ENCODE measurements at regions not wholly inside any gene's neighbourhood (a gene's known extent, or its start where the extent isn't known, plus 50 kb on each side); places are given as distances from the start of the nearest gene placed in this dataset.

GRCh38 chr3:5427938-5428337 lies 240.4 kb downstream of the EDEM1 start:
- DNase-seq (ENCODE audit: low read depth) = no peak

DNA sequence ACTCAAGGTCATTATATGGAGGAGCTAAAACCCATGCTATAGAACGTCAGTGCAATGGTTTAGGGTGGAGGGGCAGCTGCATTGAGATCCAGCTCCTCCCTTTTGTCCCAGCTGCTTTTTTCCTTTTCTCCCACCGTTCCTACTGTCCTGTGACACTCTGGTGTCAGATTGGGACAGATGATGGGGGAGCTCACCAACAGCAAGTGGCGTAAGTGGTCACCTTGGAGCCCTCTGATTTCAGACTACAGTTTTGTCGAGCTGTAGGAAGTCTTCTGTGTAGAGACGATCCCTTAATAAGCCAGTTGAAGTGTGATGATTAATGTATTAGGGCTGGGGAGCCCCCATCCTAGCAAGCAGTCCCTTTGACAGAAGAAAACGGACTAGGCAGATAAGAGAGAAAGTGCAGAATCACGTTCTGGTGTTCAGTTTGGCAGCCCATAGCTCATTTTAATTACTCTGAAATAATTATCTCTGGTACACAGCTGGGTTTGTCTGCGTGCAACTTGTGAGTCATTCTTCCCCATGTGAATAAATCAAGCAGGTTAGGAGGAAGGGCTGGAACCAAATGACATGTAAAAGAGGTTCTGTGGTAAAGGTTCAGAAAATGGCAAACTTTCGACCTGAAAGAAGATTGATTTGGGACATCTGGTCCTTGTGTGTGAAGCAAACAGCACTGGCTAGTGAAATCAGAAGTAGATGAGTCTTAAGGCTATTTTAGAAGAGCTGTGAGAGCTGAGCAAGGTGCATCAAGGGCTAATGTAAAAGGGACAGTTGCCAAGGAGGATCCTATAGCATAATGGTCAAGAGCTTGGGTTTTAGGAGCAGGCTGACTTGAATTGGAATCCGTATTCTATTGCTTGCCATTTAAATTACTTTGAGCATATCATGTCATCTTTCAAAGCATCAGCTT lies 241.4 kb downstream of the EDEM1 start:
- DNase-seq (ENCODE audit: low read depth) = no peak

GRCh38 chr3:5429517-5429890 lies 242.0 kb downstream of the EDEM1 start:
- DNase-seq (ENCODE audit: low read depth) = no peak

DNA sequence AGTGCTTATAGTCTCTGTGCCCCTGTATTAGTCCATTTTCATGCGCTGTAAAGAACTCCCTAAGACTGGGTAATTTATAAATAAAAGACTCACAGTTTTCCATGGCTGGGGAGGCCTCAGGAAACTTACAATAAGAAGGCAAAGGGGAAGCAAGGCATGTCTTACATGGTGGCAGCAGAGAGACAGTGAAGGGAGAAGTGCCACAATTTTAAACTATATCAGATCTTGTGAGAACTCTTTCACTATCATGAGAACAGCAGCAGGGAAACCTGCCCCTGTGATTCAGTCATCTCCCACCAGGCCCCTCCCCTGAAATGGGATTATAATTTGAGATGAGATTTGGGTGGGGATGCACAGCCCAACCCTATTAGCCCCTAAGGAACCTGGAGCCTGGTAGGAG lies 243.2 kb downstream of the EDEM1 start:
- DNase-seq (ENCODE audit: low read depth) = no peak

GRCh38 chr3:5431146-5431545 lies 243.6 kb downstream of the EDEM1 start:
- no peak for DNase-seq (ENCODE audit: low read depth)

DNA sequence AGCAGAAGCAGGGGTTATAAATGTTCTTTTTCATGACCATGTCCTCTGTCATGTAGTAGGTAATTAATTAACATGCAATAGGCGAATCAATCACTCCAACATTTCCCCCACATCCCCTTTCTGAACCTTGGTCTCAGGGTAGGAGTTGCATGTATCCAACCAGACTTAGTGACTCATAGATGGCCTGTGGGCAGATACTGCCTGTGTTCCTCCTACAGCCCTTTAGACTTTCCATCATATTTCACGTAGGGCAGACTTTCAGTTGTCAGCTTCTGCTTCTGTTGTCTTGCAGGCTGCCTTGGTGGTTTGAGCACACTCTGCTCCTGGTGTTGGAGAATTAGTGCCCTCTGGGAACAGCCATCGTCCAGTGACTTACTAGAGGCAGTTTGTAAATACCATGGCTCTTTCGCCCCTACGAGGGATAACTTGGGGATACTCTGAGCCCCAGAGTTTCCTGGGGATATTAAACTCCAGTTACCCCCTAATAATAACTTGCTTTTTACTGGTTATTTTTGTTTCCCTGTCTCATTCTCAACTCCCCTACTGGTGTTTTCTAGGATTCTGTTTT lies 244.4 kb downstream of the EDEM1 start:
- no peak for DNase-seq (ENCODE audit: low read depth)

- no peak for DNase-seq (ENCODE audit: low read depth)
These were observed 249.8 kb downstream of the EDEM1 start for GRCh38 chr3:5437296-5437782.

GRCh38 chr3:5437783-5438323 lies 250.3 kb downstream of the EDEM1 start:
- no peak for DNase-seq (ENCODE audit: low read depth)

GRCh38 chr3:5441401-5441800 lies 253.9 kb downstream of the EDEM1 start:
- DNase-seq (ENCODE audit: low read depth) = no peak

- DNase-seq (ENCODE audit: low read depth) = no peak
These were observed 254.7 kb downstream of the EDEM1 start for GRCh38 chr3:5442106-5442785.

DNA sequence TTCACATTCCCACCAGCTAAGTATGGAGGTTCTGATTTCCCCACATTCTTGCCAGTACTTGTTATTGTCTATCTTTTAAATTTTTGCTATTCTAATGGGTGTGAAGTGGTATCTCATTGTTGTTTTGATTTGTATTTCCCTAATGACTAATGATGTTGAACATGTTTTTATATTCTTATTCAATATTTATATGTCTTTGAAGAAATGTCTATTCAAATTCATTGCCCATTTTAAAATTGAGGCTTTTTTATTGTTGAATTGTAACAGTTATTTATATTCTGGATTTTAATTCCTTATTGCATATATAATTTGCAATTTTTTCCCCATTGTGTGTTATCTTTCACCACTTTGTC lies 255.3 kb downstream of the EDEM1 start:
- no peak for DNase-seq (ENCODE audit: low read depth)

- DNase-seq (ENCODE audit: low read depth) = no peak
These were observed 256.7 kb downstream of the EDEM1 start for GRCh38 chr3:5444253-5444652.

DNA sequence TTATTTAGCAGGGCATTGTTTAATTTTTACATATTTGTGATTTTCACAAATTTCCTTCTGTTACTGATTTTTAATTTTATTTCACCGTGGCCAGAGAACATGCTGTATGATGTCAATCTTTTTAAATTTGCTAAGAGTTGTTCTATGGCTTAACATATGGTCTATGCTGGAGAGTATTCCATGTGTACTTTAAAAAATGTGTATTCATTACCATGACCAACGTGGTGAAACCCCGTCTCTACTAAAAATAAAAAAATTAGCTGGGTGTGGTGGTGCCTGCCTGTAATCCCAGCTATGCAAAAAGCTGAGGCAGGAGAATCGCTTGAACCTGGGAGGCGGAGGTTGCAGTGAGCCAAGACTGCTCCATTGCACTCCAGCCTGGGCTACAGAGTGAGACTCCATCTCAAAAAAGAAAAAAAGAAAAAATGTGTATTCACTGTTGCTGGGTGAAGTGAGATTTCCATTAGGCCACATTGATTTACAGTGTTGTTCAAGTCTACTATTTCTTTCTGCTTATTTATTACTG lies 258.2 kb downstream of the EDEM1 start:
- DNase-seq (ENCODE audit: low read depth) = no peak

GRCh38 chr3:5448246-5448645 lies 260.7 kb downstream of the EDEM1 start:
- no peak for DNase-seq (ENCODE audit: low read depth)

- no peak for DNase-seq (ENCODE audit: low read depth)
These were observed 261.3 kb downstream of the EDEM1 start for GRCh38 chr3:5448816-5449215.

DNA sequence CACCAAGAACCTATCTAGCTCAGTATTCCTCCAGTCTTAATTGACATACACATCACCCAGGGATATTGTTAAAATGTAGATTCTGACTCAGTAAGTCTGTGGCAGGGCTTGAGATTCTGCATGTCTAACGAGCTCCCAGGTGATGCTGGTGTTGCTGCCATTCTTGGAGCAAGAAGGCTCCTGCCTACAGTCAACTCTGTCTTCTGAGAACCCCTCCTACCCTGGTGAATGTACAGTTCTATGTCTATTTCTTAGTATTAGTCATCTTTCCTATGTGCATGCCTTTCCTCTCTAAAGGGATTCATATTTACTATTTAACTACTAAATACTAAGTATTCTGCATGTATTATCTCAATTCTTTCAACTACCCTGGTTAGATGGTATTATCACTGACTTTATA lies 268.7 kb downstream of the EDEM1 start:
- no peak for DNase-seq (ENCODE audit: low read depth)

- no peak for DNase-seq (ENCODE audit: low read depth)
These were observed 271.0 kb downstream of the EDEM1 start for GRCh38 chr3:5458526-5458925.

- DNase-seq (ENCODE audit: low read depth) = no peak
These were observed 274.6 kb downstream of the EDEM1 start for GRCh38 chr3:5462086-5462485.

- no peak for DNase-seq (ENCODE audit: low read depth)
These were observed 276.5 kb downstream of the EDEM1 start for GRCh38 chr3:5463991-5464390.

GRCh38 chr3:5464649-5465048 lies 277.1 kb downstream of the EDEM1 start:
- DNase-seq (ENCODE audit: low read depth) = no peak

DNA sequence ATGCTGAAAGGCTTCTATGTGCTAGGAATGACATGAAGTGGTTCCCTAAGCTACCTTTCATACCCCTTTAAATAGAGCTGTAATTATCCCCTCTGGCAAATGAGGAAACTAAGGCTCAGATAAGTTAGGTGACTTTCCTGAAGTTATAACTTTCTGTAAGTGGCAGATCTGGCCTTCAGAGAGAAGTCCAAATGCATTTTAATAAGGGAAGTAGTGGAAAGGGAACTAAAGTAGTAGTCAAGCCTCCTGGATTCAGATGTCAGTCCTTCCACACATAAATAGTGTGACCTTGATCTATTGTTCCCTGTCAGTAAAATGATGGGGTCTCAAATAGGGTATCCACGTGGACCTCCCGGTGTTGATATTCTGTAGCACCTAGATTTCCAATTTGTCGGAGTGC lies 277.7 kb downstream of the EDEM1 start:
- DNase-seq (ENCODE audit: low read depth) = no peak

GRCh38 chr3:5466065-5466464 lies 278.6 kb downstream of the EDEM1 start:
- DNase-seq (ENCODE audit: low read depth) = no peak

Measured in myocyte (in vitro differentiated cells).